NB4 (cell line): ENCODE measurements at regions not wholly inside any gene's neighbourhood (a gene's known extent, or its start where the extent isn't known, plus 50 kb on each side); places are given as distances from the start of the nearest gene placed in this dataset.

Source experiments
- DNase-seq: peaks from one replicate; pipeline ENCODE4 v3.0.0; 2010; ENCODE audit warnings: low read depth
- H3K4me3 ChIP-seq: one replicate; pipeline ENCODE4 v1.5.1; 2011; ENCODE audit warnings: mild to moderate bottlenecking, low read depth, low read length, moderate library complexity
- CTCF ChIP-seq: IDR thresholded peaks from one replicate; pipeline ENCODE4 v1.5.1; 2012; ENCODE audit warnings: low read depth, low read length
- MAX ChIP-seq: IDR thresholded peaks from 2 replicates; pipeline ENCODE4 v1.6.1; 2011; ENCODE audit warnings: low read depth, low read length
- MYC ChIP-seq: IDR thresholded peaks from 2 replicates; pipeline ENCODE4 v1.6.1; 2011; ENCODE audit warnings: low read depth, low read length
- POLR2A ChIP-seq: IDR thresholded peaks from 2 replicates; pipeline ENCODE4 v1.6.1; 2011; ENCODE audit warnings: mild to moderate bottlenecking; ENCODE audit not compliant: insufficient read length; ENCODE audit errors: extremely low read depth

- no peak for TF ChIP-seq POLR2A
- TF ChIP-seq CTCF: no peak
- no peak for TF ChIP-seq MAX
- no peak for TF ChIP-seq MYC
- no peak overlapping the region for H3K4me3 ChIP-seq
- DNase-seq: no peak
These were observed 483.7 kb downstream of the TSHZ3 start for GRCh38 chr19:30865511-30865910.

- peak; percentile 13 for DNase-seq
- TF ChIP-seq MAX (no peak), MYC (no peak), CTCF (no peak), POLR2A (no peak)
These were observed 484.6 kb downstream of the TSHZ3 start for GRCh38 chr19:30864391-30865215.

DNA sequence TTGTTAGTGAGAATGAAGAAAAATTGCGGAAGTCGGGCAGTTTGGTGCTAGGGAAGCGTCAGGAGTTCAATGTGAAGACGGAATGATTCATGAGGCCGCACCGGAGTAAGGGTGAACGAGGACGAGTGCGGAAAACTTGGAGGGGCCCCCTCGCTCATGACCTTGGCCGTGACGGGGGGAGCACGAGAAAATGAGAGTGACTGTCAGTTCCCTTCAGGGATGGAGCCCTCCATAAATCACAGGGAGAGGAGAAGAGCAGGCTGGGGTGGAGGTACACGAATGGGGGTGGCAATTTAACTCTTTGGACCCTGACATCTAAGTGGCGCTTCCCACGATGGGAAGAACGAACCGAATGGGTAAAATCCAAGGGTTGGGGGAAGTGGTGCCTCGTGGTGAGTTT lies 486.4 kb downstream of the TSHZ3 start:
- DNase-seq: no peak
- H3K4me3 ChIP-seq: no peak overlapping the region
- TF ChIP-seq POLR2A: no peak
- TF ChIP-seq MYC: no peak
- no peak for TF ChIP-seq MAX
- TF ChIP-seq CTCF: no peak

More at GRCh38 chr19:30864391-30865215, 484.6 kb downstream of the TSHZ3 start:
- no peak overlapping the region for H3K4me3 ChIP-seq

DNA sequence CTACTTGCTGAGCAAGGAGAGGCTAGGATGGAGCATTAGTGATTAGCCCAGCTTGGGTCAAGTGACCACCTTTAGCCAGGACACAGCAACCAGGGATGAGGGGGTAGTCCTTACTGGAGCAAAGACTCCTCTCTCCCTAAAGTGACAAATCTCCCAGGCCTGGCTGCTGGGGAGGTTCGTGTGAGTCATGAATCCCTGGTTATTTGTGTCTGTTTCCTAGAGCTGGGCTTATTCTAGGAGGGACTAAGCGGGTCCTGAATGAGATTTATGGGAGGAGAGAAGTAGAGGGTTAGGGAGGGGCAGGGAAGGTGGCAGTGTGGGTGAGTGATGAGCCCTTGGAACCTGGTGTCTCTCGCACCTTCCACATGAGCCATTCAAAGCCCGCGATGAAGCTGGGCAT lies 487.3 kb downstream of the TSHZ3 start:
- no peak for DNase-seq
- no peak overlapping the region for H3K4me3 ChIP-seq
- TF ChIP-seq CTCF: no peak
- TF ChIP-seq MAX: no peak
- TF ChIP-seq POLR2A: no peak
- no peak for TF ChIP-seq MYC

GRCh38 chr19:30857966-30858490 lies 485.8 kb downstream of the ZNF536 start:
- TF ChIP-seq CTCF: no peak
- TF ChIP-seq MYC: no peak
- TF ChIP-seq MAX: no peak
- no peak for TF ChIP-seq POLR2A
- no peak for DNase-seq
- no peak overlapping the region for H3K4me3 ChIP-seq
